A172 (cell line): ENCODE measurements at regions not wholly inside any gene's neighbourhood (a gene's known extent, or its start where the extent isn't known, plus 50 kb on each side); places are given as distances from the start of the nearest gene placed in this dataset.

ENCODE experiments used
- DNase-seq: peaks from one replicate; pipeline ENCODE4 v3.0.0-alpha.2; 2015; ENCODE audit warnings: low spot score

- DNase-seq, result no peak
Observed at GRCh38 chr2:41774011-41774605, 273.7 kb upstream of the PKDCC start.

DNA sequence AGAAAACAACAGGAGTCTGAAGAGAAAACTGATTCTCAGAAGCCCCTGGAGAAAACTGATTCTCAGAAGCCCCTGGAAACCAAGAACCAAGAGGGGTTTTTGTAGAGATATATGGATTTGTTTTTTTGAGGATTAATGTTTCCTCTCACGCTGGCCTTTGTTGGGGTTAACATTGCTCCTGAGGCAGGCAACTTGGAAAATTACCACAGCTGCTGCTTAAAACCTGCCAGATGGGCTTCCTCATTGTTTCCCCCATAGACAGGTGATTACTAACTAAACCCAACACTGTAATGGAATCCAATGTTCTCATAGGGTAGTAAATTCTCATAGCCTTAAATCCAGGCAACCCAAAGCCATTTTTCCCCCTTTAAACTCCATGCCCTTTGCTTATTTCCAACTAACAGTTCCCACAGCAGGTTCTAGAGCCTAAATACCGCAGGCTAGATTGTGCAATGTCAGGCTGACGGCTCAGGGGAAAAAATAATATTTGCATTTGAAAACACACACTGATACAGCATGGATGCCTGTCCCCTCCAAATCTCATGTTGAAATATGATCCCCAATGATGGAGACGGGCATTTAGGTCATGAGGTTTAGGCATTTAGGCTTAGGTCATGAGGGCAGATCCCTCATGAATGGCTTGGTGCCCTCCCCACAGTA is 272.3 kb upstream of the PKDCC start:
- DNase-seq, result no peak

GRCh38 chr2:41779888-41780287 is 267.9 kb upstream of the PKDCC start:
- DNase-seq, result no peak

DNA sequence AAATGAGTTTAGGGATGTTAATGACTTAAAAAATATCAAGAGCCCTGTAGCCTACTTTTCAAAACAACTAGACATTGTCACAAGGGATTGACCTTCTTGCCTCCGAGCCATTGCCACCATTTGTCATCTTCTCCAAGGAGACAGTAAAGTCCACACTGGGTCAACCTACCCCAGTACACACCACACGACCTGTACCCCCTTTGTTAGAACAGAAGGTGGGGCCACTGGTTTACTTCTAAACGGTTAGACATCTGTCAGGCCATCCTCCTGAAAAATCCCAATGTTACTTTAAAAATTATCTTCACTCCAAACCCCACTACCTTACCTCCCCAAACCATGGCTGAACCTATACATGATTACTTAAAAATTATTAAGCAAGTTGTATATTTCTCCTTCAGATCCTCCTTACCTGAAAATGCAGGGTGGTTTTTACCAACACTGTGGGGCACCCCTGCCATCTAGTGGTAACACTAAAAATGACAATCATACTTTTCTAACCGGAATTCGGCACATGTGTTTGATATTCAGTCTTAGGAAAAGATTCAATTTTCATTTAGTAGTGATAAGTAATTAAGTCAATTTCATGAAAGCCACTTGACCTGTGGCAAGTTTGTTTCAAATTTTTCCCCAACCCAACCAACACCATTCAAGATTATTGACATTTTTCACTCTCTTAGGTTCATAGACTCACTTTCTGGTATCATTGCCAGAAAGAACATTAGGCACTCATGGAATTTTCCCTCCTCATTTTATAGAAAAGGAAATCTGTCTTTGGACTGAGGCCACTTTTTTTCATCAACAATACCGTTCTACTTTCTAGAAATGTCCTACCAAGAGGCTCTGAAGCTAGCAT is 265.3 kb upstream of the PKDCC start:
- DNase-seq, result peak; percentile 39

GRCh38 chr2:41784496-41784895 is 263.3 kb upstream of the PKDCC start:
- DNase-seq, result peak; percentile 34

- DNase-seq, result no peak
Observed at GRCh38 chr2:41785251-41786022, 262.4 kb upstream of the PKDCC start.

- DNase-seq, result peak; percentile 62
Observed at GRCh38 chr2:41791523-41791922, 256.3 kb upstream of the PKDCC start.

DNA sequence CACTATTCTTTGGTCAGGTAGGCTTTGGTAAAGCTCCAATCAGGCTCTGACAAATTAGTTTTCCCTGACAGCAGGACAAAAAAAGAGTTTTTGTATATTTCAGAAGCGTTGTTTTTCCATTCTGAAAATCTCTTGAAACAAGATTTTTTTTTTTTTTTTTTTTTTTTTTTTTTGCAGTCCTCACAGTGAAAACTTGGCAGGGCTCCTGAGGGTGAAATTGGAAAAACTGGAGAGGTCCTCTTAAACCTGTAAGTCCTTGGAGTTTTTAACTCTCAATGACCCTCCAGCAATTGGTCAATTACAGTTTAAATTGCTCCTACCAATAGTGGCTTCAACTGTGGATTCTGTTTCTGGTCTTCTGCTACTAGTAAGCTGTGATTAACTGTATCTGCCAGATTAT is 244.5 kb upstream of the PKDCC start:
- DNase-seq, result no peak

- no peak for DNase-seq
Observed at GRCh38 chr2:41806286-41806685, 241.5 kb upstream of the PKDCC start.

GRCh38 chr2:41821167-41821566 is 226.7 kb upstream of the PKDCC start:
- DNase-seq, result no peak

- DNase-seq, result no peak
Observed at GRCh38 chr2:41826921-41827320, 220.9 kb upstream of the PKDCC start.

GRCh38 chr2:41827354-41827971 is 220.4 kb upstream of the PKDCC start:
- DNase-seq, result no peak

- no peak for DNase-seq
Observed at GRCh38 chr2:41828052-41828643, 219.7 kb upstream of the PKDCC start.

DNA sequence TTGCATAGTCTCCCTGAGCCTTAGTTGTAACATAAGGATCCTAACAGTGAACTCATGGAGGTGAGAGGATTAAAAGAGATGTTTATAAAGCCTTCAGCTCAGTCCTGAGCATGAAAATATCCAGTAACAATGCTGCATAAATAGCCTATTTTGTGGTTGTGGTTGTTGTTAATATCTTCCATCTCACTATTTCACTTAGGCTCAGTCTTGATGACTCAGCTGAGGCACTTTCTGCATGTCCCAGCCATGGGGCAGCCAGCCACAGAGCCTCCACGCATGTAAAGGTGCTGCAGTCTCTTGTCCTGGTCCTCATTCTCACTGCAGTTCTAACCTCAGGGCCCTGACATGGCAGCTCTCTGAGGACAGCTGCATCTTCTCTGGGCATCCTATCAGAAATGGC is 218.8 kb upstream of the PKDCC start:
- no peak for DNase-seq

DNA sequence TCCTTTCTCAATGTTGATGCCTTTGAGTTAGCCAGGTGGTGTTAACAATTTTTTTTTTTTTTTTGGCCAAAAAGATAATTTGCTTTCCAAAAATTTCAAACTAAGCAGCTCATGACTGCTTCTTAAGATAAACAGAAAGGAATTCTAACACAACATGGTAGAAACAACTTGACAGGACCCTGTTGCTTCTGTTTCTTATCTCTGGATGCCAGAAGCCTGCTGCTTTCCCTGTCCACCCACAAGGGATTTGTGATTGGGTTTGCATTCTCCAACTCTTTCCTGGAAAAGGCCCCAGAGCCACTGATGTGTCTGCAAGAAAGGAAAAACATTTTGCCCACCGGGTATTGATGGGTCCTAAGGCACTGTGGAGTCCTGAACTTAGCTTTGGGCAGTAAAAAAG is 217.2 kb upstream of the PKDCC start:
- no peak for DNase-seq

DNA sequence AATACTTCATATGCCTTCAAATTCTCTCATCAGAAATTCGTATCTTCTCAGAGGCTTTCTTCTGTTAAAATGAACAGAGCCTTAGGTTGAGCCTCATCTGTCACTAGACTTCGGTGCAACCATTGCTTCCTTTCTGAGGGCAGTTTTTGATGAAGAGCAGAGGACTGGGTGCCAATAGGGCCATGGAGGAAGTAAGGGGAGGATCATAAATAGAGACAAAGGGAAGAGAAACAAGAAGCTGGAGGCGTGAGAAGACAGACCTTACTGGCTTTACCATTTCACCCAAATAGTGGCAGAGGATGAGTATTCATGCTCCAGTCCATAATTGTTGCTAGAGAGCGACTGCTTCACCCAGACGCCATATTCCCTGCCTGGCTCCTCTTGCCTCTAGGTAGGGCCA is 215.6 kb upstream of the PKDCC start:
- DNase-seq, result no peak

GRCh38 chr2:41835401-41835800 is 212.4 kb upstream of the PKDCC start:
- DNase-seq, result no peak

GRCh38 chr2:41836948-41837347 is 210.9 kb upstream of the PKDCC start:
- DNase-seq, result peak; percentile 47

DNA sequence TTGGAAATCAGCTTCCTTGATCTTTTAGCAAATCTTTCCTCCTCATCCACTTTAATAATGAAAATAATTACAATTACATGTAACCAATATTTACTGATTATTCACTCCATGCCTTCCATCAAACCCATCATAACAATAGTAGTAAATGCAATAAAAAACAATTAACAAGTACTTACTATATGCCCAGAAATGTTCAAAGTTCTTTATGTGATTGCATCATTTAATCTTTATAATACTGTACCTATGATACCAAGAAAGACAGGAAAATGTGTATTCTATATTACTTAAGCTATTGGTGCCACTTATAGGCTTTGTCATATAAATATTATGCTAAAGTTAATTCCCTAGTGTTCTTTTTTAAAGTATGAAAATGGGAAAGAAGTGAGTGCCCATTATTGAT is 210.2 kb upstream of the PKDCC start:
- no peak for DNase-seq

DNA sequence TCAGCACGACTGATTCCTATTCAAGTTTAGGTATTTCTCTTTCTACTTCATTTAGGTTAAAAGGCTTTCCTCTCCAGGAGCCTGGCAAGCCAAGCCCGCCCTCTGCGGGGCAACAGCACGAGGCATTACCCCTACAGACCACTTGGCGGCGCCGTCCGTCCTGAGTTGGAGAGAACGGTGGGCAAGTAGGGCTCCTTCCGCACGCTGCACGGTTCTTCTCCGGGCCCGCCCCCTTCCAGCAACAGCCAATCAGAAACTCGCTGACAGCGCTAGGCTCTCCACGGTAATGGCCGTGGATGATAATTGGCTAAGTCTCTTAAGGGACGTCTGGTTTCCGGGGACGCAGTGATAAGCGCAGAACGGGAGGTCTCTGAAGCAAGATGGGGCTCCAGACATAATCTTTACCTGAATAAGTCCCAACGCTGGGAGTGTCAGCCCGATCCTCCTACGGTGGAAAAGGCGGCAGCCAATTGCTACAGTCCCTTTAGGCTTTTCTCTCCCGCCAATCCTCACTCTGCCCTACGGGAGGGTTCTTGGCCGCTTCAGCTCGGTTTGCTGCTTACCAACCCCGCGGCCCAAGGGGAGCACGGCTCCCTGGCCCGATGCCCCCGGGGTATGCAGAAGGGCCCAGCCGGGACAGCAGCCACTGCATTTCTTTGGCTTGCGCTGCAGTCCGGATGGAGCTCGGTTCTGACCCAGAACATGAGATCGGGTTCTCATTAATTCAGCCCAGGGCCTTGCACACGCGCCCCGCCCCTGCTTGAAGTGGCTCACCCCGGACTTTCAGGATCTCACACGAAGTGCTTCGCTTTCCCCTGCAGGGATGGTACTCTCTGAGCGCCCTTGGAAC is 206.9 kb upstream of the PKDCC start:
- DNase-seq, result peak; percentile 96
